HG02870 (cell line): ENCODE measurements at regions not wholly inside any gene's neighbourhood (a gene's known extent, or its start where the extent isn't known, plus 50 kb on each side); places are given as distances from the start of the nearest gene placed in this dataset.
"Not testable (repeated sequence)": the region's sequence is repeated elsewhere in the genome, so short reads cannot be mapped to it uniquely, and the experiment has no call there.

ENCODE experiments used
- ATAC-seq: cut with Tn5 transposase; IDR thresholded peaks from one replicate; pipeline ENCODE4 v1.9.1; 2021; ENCODE audit warnings: mild to moderate bottlenecking, moderate library complexity; ENCODE audit not compliant: unreplicated experiment

DNA sequence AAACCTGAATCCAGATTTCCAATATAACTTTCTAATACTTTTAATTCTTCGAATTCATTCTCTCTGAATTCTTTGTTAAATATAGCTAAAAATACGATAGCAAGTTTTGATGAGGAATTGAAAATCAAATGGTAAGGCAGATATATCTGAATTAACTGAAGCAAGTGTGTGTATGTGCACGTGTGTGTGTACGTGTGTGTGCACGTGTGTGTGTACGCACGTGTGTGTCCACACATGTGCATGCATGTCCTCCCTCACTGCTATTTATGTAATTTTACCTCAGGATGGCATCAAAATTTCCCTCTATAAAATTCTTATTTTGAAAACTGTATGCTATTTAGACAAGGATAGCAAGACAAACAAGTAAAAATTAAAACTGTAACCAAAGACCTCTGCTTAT lies 961.3 kb upstream of the CNTN5 start:
- no peak for ATAC-seq

DNA sequence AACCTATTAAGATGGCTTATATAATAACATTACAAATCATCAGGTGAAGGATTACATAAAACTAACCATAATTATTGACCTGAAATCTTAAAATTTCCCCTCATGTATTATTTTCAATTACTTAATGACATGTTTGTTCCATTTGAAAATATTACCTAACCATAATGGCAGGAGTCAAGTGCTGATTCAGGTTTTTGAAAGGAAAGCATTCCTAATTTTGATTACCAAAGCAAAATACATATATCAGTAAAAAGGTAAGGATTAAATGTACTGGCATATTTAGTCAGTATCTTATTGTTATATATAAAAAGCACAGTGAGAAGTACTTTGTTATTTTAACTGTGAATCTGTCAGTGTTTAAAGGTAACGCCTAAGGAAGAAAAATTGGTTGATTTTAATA lies 960.0 kb upstream of the CNTN5 start:
- ATAC-seq: no peak

- ATAC-seq: no peak
Measured at GRCh38 chr11:98061858-98062257, 958.9 kb upstream of the CNTN5 start.

DNA sequence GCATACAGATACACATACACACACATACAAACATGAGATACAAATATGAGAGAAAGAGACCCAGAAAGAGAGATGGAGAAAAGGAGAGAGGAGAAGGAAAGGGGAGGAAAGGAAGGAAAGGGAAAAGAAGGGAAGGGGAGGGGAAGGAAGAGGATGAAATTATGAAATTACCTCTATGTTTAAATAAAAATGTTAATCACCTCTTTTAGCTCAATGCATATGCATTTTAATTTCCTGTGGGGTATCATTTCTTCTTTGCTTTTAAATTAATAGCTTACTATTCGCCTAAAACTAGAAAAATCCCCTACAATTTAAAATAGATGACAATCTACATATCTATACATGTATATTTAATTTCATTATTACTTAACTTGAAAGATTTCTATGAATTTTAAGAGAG lies 958.0 kb upstream of the CNTN5 start:
- ATAC-seq: no peak

DNA sequence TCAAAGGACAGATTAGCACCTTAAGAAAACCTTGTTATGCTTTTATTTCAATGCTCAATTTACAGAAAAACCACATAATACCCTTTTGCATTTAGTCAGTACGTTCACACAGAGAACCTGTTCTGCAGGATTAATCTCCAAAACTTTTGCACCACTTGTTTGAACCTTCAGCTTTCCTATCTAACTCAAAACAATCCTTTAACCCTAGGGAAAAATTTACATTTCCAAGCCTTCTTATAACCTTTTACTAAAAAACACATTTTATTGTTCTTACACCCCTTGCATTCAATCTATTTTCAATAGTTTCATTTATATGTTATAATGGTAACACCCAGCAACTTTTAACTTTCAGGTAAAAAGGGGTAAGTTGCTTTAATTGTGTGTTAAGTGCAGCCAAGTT lies 952.5 kb upstream of the CNTN5 start:
- ATAC-seq: no peak

- ATAC-seq: not testable (repeated sequence)
Measured at GRCh38 chr11:98069147-98069546, 951.6 kb upstream of the CNTN5 start.

GRCh38 chr11:98069861-98070260 lies 950.9 kb upstream of the CNTN5 start:
- no peak for ATAC-seq

GRCh38 chr11:98090861-98091505 lies 929.8 kb upstream of the CNTN5 start:
- no peak for ATAC-seq

GRCh38 chr11:98099371-98099770 lies 921.4 kb upstream of the CNTN5 start:
- ATAC-seq: no peak

DNA sequence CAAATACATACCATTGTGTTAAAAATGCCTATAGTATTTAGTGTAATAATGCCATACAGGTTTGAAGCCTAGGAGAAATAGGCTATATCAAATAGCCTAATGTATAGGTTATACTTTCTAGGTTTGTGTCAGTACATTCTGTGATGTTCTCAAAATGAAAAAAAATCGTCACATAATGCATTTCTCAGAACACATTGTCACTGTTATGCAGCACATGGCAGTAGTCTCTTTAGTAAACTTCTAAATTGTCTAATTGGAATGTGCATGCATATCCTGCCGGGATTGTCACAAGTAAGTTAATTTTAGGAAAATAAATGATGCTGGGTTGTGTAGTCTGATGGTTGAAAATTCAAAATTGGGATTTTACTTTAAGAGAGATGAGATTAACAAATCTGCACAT lies 920.1 kb upstream of the CNTN5 start:
- ATAC-seq: no peak

- no peak for ATAC-seq
Measured at GRCh38 chr11:98101329-98101728, 919.4 kb upstream of the CNTN5 start.

DNA sequence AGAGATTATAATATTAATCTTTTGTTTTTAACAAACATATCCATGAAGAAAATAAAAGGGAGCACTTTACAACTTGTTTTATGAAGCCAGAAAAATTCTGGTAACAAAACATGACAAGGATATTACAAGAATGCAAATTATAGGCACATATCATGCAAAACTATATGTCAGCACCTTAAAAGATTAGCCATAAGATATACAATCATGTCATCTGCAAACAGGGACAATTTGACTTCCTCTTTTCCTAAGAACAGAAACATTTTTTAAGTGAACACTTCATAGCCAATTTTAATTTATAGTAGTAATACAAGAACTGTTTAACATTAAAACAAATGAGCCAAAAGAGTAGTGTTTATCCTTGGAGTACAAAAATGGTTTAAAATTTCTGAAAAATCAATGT lies 916.5 kb upstream of the CNTN5 start:
- no peak for ATAC-seq

GRCh38 chr11:98107736-98108135 lies 913.0 kb upstream of the CNTN5 start:
- ATAC-seq: no peak

- ATAC-seq: no peak
Measured at GRCh38 chr11:98110030-98110429, 910.7 kb upstream of the CNTN5 start.

DNA sequence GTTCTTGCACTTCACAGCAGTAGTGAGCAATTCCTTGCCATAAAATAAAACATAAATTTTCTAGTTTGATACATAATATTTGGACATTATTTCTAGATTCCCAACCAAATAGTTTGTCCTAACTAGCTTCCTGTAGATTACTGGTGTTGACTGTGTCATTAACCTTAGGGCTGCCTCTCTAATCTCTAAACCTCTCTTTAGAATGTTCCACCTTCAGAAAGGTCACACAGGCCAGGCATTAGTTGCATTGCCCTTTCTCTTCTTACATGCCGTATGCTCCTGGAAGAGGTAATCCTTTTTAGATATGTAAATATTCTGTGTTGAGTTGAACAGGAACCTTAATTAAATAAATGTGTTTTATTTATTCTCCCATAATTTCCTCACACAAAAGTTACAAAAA lies 904.9 kb upstream of the CNTN5 start:
- ATAC-seq: no peak

GRCh38 chr11:98130117-98130625 lies 890.6 kb upstream of the CNTN5 start:
- no peak for ATAC-seq

- no peak for ATAC-seq
Measured at GRCh38 chr11:98136357-98136756, 884.4 kb upstream of the CNTN5 start.

DNA sequence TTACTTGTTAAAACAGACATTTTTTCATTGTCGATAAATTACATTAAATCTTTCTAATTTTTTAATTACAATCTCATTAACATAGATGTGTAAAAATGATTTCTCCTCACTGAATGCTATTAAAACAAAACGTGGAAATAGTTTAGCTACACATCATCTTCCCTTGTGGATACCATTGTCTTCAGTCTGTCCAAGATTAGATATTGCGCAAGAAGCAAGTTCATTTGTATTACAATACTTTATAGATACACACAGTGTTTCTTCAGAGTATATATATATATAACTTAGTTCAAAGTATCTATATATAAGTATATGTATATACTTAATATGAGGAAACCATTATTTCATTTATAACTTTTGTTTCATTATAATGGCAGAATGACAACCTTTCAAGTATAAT lies 883.3 kb upstream of the CNTN5 start:
- ATAC-seq: no peak

DNA sequence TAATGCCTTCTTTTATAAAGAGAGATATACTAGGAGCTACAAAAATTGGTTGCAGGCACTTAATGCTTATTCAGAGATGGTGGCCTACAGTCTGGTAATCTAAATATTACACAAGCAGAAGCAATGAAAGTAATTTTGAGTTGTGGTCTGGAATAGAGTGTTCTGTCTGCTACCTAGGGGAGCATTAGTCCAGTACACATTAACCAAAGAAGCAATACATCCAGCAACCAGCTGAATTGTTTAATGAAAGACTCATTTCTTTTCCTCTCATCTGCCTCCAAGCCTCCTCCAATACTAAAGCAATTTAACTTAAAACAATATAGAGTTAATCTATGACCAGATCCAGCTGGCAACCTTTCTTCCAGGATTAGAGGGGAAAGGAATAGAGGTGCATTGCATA lies 877.1 kb upstream of the CNTN5 start:
- no peak for ATAC-seq

- no peak for ATAC-seq
Measured at GRCh38 chr11:98153752-98154151, 867.0 kb upstream of the CNTN5 start.

DNA sequence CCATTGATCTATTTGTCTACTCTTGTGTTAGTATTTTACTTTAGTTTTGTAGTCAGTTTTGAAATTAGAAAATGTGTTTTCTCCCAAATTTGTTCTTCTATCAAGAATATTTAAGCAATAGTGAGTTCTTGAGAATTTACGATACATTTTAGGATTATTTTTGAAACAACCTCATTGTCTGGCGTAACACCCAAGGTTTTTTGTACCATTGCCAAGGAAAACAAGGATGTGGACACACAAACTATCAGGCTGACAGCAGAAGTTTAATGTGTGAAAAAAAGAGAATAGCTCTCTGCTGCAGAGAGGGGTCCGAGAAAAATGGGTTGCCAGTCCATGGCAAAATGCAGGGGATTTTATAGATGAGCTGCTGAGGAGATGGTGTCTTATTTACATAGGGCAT lies 865.1 kb upstream of the CNTN5 start:
- no peak for ATAC-seq

GRCh38 chr11:98177925-98178324 lies 842.8 kb upstream of the CNTN5 start:
- no peak for ATAC-seq

GRCh38 chr11:98180511-98180910 lies 840.2 kb upstream of the CNTN5 start:
- ATAC-seq: no peak
